Uterus (tissue), 3 donors: ENCODE measurements at regions not wholly inside any gene's neighbourhood (a gene's known extent, or its start where the extent isn't known, plus 50 kb on each side); places are given as distances from the start of the nearest gene placed in this dataset.

Source experiments
- DNase-seq, 2 donors: peaks; one replicate each; pipeline ENCODE4 v3.0.0-alpha.2; 2019 to 2020
- H3K27ac ChIP-seq, 2 donors: fragments of 200-600 bp; sonication (generic); 1 replicate in 1 of 2; 2 replicates in 1 of 2; pipeline ENCODE4 v1.5.1; 2016 to 2018
- H3K27me3 ChIP-seq, 2 donors: fragments of 200-600 bp; sonication (generic); one replicate each; pipeline ENCODE4 v1.5.1; 2018 to 2019; ENCODE audit warnings: control low read depth in 1 of 2
- H3K36me3 ChIP-seq, 2 donors: fragments of 200-600 bp; sonication (generic); one replicate each; pipeline ENCODE4 v1.5.1; 2019; ENCODE audit warnings: control low read depth in 1 of 2
- H3K4me1 ChIP-seq, 2 donors: fragments of 200-600 bp; sonication (generic); one replicate each; pipeline ENCODE4 v1.5.1; 2018 to 2019; ENCODE audit warnings: control low read depth in 1 of 2
- H3K4me3 ChIP-seq, 2 donors: fragments of 200-600 bp; sonication (generic); 1 replicate in 1 of 2; 2 replicates in 1 of 2; pipeline ENCODE4 v1.5.1; 2018 to 2019; ENCODE audit warnings: mild to moderate bottlenecking in 1 of 2
- H3K9me3 ChIP-seq, 2 donors: fragments of 200-600 bp; sonication (generic); one replicate each; pipeline ENCODE4 v1.5.1; 2019; ENCODE audit warnings: control low read depth in 1 of 2
- CTCF ChIP-seq, 4 experiments: fragments of 200-600 bp in 2 of 4; fragments of 450-650 bp in 2 of 4; sonication (generic) in 2 of 4; IDR thresholded peaks; one replicate each; pipeline ENCODE4 v1.5.1; 2016 to 2019; ENCODE audit warnings: antibody characterized with exemption in 4 of 4, mild to moderate bottlenecking in 2 of 4, moderate library complexity in 1 of 4
- POLR2A ChIP-seq, 2 donors: fragments of 450-650 bp; IDR thresholded peaks; one replicate each; pipeline ENCODE4 v1.6.1; 2016; ENCODE audit warnings: antibody characterized with exemption in 2 of 2, mild to moderate bottlenecking in 1 of 2, moderate library complexity in 1 of 2
- intact Hi-C: fragments of 100-400 bp; cut with DNase I; formaldehyde crosslinking; loops from one replicate; pipeline ENCODE4 v1.15.1; 2023; ENCODE audit warnings: low total_unique reads
- donor health status: DM: yes; HTN: yes; CAD: no.

GRCh38 chr2:126828491-126828890 lies 70.2 kb upstream of the TEX51 start:
- TF ChIP-seq POLR2A (IDR thresholded peaks at IDR 0.05) (no peak), CTCF (IDR thresholded peaks at IDR 0.05) (no peak)
- no peak overlapping the region for H3K4me3 ChIP-seq
- intact Hi-C loops, result no loop called here
- H3K9me3 ChIP-seq, result no peaks in the 10 kb centered on the region
- H3K4me1 ChIP-seq, result no peaks in the 10 kb centered on the region
- H3K27me3 ChIP-seq, result no peaks in the 10 kb centered on the region
- H3K36me3 ChIP-seq, result no peaks in the 10 kb centered on the region
- DNase-seq, result no peak
- H3K27ac ChIP-seq, result no peak overlapping the region

- TF ChIP-seq POLR2A (IDR thresholded peaks at IDR 0.05) (no peak), CTCF (IDR thresholded peaks at IDR 0.05) (no peak)
- Histone ChIP-seq H3K27ac (no peak overlapping the region), H3K4me3 (no peak overlapping the region), H3K4me1 (no peaks in the 10 kb centered on the region), H3K36me3 (no peaks in the 10 kb centered on the region), H3K27me3 (no peaks in the 10 kb centered on the region), H3K9me3 (no peaks in the 10 kb centered on the region)
- DNase-seq, result no peak
- intact Hi-C loops, result no loop called here
Observed at GRCh38 chr2:126831234-126832005, 67.3 kb upstream of the TEX51 start.

- H3K27me3 ChIP-seq, result no peaks in the 10 kb centered on the region
- no peak for DNase-seq
- no peaks in the 10 kb centered on the region for H3K9me3 ChIP-seq
- intact Hi-C loops, result no loop called here
- H3K36me3 ChIP-seq, result no peaks in the 10 kb centered on the region
- no peak overlapping the region for H3K4me3 ChIP-seq
- no peak overlapping the region for H3K27ac ChIP-seq
- no peak for TF ChIP-seq POLR2A (IDR thresholded peaks at IDR 0.05)
- no peak for TF ChIP-seq CTCF (IDR thresholded peaks at IDR 0.05)
- H3K4me1 ChIP-seq, result no peaks in the 10 kb centered on the region
Observed at GRCh38 chr2:126832014-126832413, 66.7 kb upstream of the TEX51 start.

- no peaks in the 10 kb centered on the region for H3K27me3 ChIP-seq
- DNase-seq, result no peak
- no peaks in the 10 kb centered on the region for H3K4me1 ChIP-seq
- no peaks in the 10 kb centered on the region for H3K9me3 ChIP-seq
- TF ChIP-seq POLR2A (IDR thresholded peaks at IDR 0.05) (no peak), CTCF (IDR thresholded peaks at IDR 0.05) (no peak)
- no peaks in the 10 kb centered on the region for H3K36me3 ChIP-seq
- intact Hi-C loops, result no loop called here
- H3K4me3 ChIP-seq, result no peak overlapping the region
- no peak overlapping the region for H3K27ac ChIP-seq
Observed at GRCh38 chr2:126832757-126833156, 65.9 kb upstream of the TEX51 start.

- Histone ChIP-seq H3K36me3 (no peaks in the 10 kb centered on the region), H3K27ac (no peak overlapping the region), H3K9me3 (no peaks in the 10 kb centered on the region), H3K4me3 (no peak overlapping the region), H3K4me1 (no peaks in the 10 kb centered on the region), H3K27me3 (no peaks in the 10 kb centered on the region)
- no peak for DNase-seq
- intact Hi-C loops, result no loop called here
- no peak for TF ChIP-seq CTCF (IDR thresholded peaks at IDR 0.05)
- no peak for TF ChIP-seq POLR2A (IDR thresholded peaks at IDR 0.05)
Observed at GRCh38 chr2:126834006-126834659, 64.6 kb upstream of the TEX51 start.
